Sciatic nerve (tissue), 2 donors: ENCODE measurements at regions not wholly inside any gene's neighbourhood (a gene's known extent, or its start where the extent isn't known, plus 50 kb on each side); places are given as distances from the start of the nearest gene placed in this dataset.
"Not testable (repeated sequence)": the region's sequence is repeated elsewhere in the genome, so short reads cannot be mapped to it uniquely, and the experiment has no call there.

Experiments used
- ATAC-seq: fragments of 200-7000 bp; cut with Tn5 transposase; one replicate; pipeline ENCODE4 v1.9.1; 2020; ENCODE audit warnings: mild to moderate bottlenecking, moderate library complexity
- DNase-seq: peaks from one replicate; pipeline ENCODE4 v3.0.0-alpha.2; 2020; ENCODE audit warnings: low spot score
- intact Hi-C: fragments of 100-400 bp; cut with DNase I; formaldehyde crosslinking; loops from one replicate; pipeline ENCODE4 v1.14.2; 2022
- donor health status: DM: no; HTN: no; CAD: no.
- donor health status: DM: no; HTN: no; CAD: no.

- DNase-seq (no peak), ATAC-seq (no peak)
- intact Hi-C loops: no loop called here
Observed at GRCh38 chr20:51275181-51275580, 252.3 kb upstream of the KCNG1 start.

GRCh38 chr20:51272401-51272800 is 249.5 kb upstream of the KCNG1 start:
- ATAC-seq (no peak), DNase-seq (no peak)
- intact Hi-C loops: no loop called here

- intact Hi-C loops: no loop called here
- DNase-seq: no peak
- ATAC-seq: no peak
Observed at GRCh38 chr20:51271931-51272330, 249.0 kb upstream of the KCNG1 start.

GRCh38 chr20:51271289-51271688 is 248.4 kb upstream of the KCNG1 start:
- DNase-seq, ATAC-seq, intact Hi-C loops: not testable (repeated sequence)

GRCh38 chr20:51269671-51270070 is 246.8 kb upstream of the KCNG1 start:
- intact Hi-C loops: no loop called here
- ATAC-seq (no peak), DNase-seq (no peak)

GRCh38 chr20:51267679-51268078 is 244.8 kb upstream of the KCNG1 start:
- no peak for ATAC-seq
- intact Hi-C loops: no loop called here
- no peak for DNase-seq

- ATAC-seq (no peak), DNase-seq (no peak)
- intact Hi-C loops: no loop called here
Observed at GRCh38 chr20:51266353-51266752, 243.4 kb upstream of the KCNG1 start.

GRCh38 chr20:51265361-51265760 is 242.5 kb upstream of the KCNG1 start:
- no peak for DNase-seq
- intact Hi-C loops: no loop called here
- no peak for ATAC-seq

- ATAC-seq: no peak
- no peak for DNase-seq
- intact Hi-C loops: no loop called here
Observed at GRCh38 chr20:51262240-51262639, 239.3 kb upstream of the KCNG1 start.

GRCh38 chr20:51259455-51259854 is 236.5 kb upstream of the KCNG1 start:
- intact Hi-C loops: no loop called here
- no peak for DNase-seq
- ATAC-seq: no peak

- intact Hi-C loops: no loop called here
- DNase-seq: no peak
- no peak for ATAC-seq
Observed at GRCh38 chr20:51258582-51259165, 235.8 kb upstream of the KCNG1 start.

GRCh38 chr20:51255417-51255816 is 232.5 kb upstream of the KCNG1 start:
- DNase-seq: no peak
- intact Hi-C loops: no loop called here
- no peak for ATAC-seq

GRCh38 chr20:51253280-51253679 is 230.4 kb upstream of the KCNG1 start:
- intact Hi-C loops: no loop called here
- DNase-seq (no peak), ATAC-seq (no peak)

- ATAC-seq (no peak), DNase-seq (no peak)
- intact Hi-C loops: no loop called here
Observed at GRCh38 chr20:51249781-51250180, 226.9 kb upstream of the KCNG1 start.

- intact Hi-C loops: no loop called here
- no peak for ATAC-seq
- DNase-seq: no peak
Observed at GRCh38 chr20:51249215-51249614, 226.3 kb upstream of the KCNG1 start.

GRCh38 chr20:51244466-51244865 is 221.6 kb upstream of the KCNG1 start:
- intact Hi-C loops: no loop called here
- no peak for ATAC-seq
- DNase-seq: no peak

GRCh38 chr20:51238675-51239305 is 215.9 kb upstream of the KCNG1 start:
- no peak for DNase-seq
- intact Hi-C loops: no loop called here
- ATAC-seq: no peak

GRCh38 chr20:51237791-51238190 is 214.9 kb upstream of the KCNG1 start:
- intact Hi-C loops: no loop called here
- ATAC-seq: no peak
- DNase-seq: no peak

GRCh38 chr20:51237278-51237677 is 214.4 kb upstream of the KCNG1 start:
- intact Hi-C loops: no loop called here
- peak; percentile 58 for ATAC-seq
- no peak for DNase-seq

- ATAC-seq: no peak
- no peak for DNase-seq
- intact Hi-C loops: no loop called here
Observed at GRCh38 chr20:51236421-51236820, 213.5 kb upstream of the KCNG1 start.

- ATAC-seq: no peak
- intact Hi-C loops: no loop called here
Observed at GRCh38 chr20:51233345-51233744, 210.4 kb upstream of the KCNG1 start.

More at GRCh38 chr20:51233345-51233744, 210.4 kb upstream of the KCNG1 start:
- no peak for DNase-seq
